ENCODE measurements at regions not wholly inside any gene's neighbourhood (a gene's known extent, or its start where the extent isn't known, plus 50 kb on each side); places are given as distances from the start of the nearest gene placed in this dataset.

GRCh38 chr5:38190111-38190510 is 68.2 kb upstream of the EGFLAM start:
- TF ChIP-seq CTCF (IDR thresholded peaks at IDR 0.05; ENCODE audit: low read depth, low read length), result no peak
- TF ChIP-seq EZH2phosphoT487 (IDR thresholded peaks at IDR 0.05; ENCODE audit: low read depth), result no peak

Measured in OCI-LY3 (cell line).